Activated CD4-positive, alpha-beta T cell treated with anti-CD3 and anti-CD28 coated beads, Interleukin-10, Interleukin-2, amounts not matched to agents 100 ng/mL and 50 ng/mL, durations not matched to agents 16 hours and 8 hours (primary cell): ENCODE measurements at regions not wholly inside any gene's neighbourhood (a gene's known extent, or its start where the extent isn't known, plus 50 kb on each side); places are given as distances from the start of the nearest gene placed in this dataset.

Source experiments
- DNase-seq: peaks from one replicate; pipeline ENCODE4 v3.0.0-alpha.2; 2020

DNA sequence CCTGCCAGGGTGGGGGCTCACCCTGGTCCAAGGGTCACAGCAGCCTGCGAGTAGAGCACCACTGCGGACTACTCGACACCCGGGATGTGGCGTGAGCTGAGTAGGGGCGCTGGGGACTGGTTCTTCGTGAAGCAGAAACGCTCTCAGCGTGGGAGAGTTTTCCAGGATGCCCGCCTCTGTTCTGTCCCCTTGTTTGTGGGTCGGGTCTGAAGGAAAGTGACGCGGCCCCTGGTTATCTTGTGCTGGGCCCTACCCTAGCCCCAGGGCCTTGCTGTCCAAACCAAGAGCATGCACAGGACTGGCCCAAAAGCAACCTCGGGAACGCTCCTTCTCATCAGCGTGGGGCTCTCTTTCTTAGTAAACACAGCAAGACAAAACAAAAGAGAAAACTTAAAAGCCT, 303.3 kb downstream of the IRF8 start:
- no peak for DNase-seq

DNA sequence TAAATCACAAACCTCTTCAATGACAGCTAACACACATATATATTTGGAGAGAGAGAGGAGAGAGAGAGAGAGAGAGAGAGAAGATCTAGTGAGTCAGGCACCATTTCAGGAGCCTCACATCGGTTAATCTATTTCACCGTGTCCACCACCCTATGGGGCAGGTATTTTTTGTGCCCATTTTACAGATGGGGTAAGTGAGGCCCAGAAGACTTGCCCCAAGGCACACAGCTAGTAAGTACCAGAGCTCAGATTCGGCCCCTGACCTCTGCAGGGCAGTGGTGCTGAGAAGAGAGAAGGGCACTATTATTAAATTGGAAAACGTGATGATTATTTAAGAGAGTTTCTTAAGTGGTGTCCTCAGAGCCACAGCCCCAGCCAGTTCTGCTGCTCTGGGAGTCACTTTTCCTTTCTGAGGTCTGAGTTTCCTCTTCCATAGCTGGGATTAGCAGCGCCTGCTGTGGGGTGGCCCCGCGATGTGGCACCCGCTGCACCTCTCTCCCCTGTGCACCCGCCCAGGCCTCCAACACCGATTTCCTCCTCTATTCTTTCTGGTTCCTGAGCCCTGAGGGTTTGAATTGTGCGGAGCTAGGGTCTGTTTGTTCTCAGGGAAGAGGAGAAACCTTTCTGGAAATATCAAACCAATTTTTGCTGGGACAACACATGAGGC, 303.9 kb downstream of the IRF8 start:
- no peak for DNase-seq

DNA sequence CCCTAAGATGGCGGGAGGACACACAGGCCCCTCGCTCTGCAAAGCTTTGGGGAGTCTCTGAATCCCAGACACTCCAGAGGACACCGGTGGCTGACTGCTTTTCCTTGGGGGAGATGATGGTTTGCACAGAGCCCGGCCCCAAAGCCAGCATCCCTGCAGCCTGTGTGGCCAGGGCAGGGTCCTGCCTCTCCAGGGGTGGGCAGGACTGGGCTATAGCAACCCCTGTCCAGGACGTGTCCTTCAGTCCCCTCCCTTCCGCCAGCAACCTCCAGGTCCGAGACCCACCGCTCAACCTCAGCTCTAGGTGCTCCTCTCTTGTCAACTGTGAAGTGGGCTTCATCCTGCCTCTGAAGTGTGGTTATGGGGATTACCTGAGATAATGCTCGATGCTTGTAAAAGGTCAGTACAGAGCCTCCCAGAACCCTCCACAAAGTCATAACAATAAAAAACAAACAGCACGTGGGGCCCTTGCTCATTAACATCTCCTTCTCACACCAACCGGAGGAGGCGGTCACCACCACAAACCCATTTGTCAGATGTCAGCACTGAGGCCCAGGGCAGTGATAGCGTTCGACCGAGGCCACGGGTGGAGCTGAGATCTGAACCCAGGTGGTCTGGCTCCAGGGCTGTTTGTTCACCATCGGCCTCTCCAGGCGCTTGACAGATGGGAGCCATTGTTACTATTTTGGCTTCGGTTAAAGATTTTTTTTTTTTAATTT, 304.8 kb downstream of the IRF8 start:
- no peak for DNase-seq

DNA sequence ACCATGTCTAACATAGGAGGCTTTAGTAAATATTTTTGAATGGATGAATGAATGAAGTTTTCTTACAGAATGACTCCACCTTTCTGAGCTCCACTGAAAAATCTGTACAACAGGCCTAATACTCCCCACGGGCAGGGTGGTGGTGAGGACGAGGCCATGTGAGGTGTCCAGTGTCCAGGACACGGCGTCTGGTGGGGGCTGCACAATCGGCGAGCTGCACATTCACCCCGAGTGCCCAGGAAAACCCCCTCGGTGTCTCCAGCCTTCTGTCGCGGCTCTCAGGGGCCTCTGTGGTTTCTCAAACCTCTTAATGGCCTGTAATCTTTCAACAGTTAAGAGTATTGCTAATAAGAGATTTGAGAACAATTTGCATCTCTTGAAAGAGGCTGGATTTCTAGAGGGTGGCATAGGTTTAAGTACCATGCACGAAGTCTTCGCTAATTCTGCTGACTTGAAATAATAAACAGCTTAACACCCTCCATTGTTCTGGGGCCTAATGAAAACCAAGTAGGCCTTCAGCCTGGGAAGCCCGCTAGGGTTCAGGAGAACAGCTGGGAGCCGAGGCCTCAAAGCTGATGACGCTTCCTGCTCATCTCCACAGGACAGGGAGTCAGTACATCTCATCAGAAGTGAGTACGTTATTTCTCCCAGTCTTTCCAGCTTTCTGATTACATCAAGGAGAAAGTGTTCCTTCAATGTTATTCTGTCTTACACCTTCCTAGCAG, 304.6 kb upstream of the FOXF1 start:
- no peak for DNase-seq

DNA sequence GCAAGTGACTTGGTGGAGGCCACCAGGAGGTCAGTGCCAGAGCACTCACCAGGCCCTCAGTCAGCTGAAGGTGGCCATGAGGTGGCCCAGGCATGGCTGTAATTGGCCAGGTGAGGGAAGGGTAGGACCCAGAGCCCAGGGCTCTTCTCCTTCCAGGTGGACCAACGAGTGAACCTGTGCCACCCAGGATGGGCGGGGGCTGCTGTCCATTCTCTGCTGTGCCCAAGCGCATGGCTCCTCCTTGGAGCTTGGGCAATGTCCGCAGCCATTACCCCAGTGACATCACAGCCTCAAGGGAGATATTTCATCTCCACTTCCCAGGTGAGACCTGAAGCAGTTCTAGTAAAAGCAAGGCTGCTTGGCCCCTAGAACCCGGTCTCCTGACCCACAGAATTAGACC, 303.0 kb upstream of the FOXF1 start:
- no peak for DNase-seq

DNA sequence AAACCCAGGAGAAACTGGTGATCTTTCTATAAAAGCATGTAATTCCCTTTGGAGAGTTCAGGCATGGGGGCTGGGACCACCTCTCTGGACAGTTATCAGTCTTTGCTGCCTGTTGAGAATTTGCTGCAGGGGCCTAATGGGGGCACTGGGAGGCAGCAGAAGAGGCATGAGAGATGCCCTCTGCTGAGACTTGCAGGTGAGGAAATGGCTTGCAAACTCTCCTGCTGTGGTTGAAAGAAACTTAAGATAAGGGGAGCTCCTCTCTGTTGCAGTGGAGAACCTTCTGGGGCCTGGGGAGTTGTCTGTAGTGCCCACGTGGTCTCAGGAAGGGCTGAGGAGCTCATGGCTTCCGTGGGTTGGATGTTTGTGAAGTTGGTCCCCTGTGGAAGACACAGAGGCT, 301.1 kb upstream of the FOXF1 start:
- DNase-seq = no peak

DNA sequence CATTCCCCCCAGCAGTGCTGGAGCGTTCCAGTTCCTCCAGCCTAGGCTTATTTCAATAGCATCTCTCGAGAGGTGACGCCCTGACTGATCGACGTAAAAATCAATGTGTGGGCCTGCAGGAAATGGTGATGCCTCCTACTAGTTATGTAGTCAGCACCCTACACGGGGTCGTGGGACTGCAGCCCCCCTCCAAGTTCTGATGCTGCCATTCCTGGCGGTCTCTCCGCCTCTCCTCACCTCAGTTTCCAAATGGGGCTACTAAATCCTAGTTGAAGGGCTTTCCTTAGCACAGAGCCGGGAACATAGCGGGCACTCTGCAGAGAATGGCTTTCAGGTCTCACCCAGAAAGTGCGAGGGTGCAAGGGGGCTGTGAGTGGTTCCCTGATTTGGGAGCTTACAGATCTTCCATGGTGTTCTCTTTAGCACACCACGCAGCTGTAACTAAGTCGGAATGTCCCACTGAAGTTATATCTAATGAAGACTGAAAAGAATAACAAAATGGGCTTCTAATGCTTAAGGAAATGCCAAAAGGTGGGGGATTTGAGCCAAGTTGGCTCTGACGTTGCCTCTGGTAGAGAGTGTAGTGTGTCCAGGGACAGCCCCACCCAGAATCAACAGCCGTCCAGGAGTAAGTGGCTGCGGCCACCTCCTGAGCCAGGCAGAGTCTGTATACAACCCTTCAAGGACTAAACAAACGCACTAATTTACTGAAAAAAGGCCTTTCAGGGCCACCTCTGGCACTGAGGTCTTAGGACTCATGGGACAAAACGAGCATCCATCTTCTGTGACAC, 299.7 kb upstream of the FOXF1 start:
- DNase-seq = no peak

DNA sequence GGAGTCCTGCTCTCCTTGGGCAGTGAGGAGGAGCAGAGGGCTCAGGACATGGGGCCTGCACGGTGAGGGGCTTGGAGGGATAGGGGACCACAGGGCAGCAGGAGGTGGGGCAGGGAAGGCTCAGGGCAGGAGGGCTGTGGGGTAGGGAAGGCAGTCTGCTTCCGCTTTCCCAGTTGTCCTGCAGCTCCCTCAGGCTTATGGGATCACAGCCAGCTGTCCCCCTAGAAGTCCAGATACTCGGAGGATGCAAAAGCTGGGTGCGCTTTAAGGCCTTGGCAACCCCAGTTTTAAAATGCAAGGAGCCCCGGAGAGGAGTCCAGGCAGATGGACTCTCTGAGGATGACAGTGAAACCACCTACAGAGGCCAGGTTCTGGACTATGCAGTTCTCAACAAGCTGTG, 299.1 kb upstream of the FOXF1 start:
- no peak for DNase-seq

DNA sequence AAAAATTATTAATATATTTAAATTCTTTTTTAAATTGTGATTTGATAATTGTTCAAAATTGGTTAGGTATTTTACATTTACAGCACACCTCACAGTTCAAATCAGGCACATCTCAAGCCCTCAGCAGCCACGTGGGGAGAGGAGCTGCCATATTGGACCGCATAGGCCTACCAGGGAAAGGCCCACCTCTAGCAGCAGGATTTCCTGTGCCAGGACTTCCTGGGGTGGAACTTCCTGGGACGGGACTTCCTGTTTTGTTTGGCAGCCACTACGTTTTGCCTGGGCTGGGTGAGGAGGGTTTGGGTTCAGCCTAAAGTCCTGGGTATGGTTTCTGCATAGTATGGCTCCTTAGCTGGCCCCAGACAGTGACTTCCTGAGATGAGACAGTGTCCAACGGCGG, 298.5 kb upstream of the FOXF1 start:
- peak; percentile 13 for DNase-seq

DNA sequence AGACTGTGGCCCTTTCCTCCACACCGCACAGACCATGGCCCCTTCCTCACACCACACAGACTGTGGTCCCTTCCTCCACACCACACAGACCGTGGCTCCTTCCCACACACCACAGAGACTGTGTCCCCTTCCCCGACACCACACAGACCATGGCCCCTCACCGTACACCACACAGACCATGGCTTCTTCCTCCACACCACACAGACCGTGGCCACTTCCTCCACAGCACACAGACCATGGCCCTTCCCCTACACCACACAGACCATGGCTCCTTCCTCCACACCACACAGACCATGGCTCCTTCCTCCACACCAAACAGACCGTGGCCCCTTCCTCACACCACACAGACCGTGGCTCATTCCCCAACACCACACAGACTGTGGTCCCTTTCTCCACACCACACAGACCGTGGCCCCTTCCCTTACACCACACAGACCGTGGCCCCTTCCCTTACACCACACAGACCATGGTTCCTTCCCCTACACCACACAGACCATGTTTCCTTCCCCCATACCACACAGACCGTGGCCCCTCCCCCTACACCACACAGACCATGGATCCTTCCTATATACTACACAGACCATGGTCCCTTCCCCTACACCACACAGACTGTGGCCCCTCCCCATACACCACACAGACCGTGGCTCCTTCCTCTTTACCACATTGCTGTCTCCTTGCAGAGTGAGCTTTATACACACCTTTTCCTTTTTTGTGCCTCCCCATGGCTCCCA, 297.5 kb upstream of the FOXF1 start:
- no peak for DNase-seq

DNA sequence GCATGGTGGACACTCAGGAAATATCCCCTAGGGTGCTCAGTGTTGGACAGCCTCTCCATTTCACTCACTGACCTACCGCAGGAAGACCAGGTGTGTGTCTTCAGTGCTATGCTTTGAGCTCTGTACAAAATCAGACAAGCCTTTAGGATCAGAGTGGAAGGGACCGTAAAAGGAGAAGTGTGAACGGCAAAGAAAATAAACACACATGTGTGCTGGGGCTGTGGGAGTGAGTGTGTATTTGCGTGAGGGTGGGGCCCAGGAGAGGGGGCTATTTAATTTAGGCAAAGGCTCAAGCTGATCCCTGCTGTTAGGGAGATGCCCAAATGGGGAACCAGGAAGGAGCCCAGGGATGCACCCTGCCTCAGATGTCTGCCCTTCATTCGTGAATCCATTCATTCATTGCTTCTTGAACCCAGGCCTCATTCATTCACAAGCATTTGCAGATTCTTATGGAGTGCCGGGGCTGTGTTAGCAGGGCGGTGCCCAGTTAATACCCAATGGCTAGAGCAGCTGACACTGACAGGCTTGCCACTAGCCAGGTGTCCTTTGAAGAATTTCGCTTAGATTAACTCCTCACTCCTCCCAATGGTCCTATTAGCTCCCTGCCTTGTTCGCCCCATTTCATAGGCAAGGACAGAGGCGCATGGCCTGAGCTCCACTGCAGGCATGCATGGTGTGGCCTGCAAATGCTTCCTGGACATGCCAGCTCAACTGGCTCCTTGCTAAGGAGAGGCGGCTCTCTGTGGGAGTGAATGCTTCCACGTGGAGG, 296.7 kb upstream of the FOXF1 start:
- no peak for DNase-seq

DNA sequence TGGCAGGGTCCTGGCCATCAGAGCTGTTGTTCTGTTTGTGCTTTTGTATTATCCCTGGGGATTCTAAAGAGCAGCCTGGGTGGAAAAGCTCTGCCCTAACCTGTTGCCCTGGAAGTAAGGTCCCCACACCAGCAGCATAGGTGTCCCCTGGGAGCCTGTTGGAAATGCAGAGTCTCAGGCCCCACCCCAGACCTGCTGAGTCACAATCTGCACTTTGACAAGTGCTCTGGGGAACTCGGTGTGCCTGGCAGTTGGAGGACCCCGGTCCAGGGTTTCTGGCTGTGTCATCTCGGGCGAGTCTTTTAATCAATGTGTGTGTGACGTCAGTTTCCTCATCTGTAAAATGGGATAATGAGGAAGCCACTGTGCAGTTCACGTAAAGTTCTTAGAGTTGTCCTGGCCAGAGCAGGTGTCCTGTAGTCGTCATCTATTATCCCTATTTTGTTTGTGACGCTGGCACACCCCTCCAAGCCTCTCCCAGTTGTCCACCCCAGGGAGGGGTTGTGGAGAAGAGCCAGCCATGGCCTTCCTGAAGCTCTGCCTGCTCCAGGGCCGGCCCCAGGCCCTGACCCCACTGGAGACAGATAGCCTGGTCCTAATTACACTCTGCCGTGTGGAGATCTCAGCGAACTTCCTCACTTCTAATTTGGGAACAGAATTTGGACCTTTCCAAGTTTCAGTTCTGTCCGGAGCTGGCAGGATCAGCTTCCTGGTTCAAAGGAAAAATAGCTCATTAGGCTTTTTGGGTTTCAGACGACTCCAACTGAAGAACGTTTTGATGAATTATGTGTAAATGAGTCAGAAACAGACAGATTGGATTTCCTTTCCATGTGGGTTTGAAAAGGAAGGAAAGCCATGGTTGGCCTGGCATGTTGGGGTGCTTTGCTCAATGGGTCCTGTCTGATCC, 295.7 kb upstream of the FOXF1 start:
- DNase-seq = no peak

DNA sequence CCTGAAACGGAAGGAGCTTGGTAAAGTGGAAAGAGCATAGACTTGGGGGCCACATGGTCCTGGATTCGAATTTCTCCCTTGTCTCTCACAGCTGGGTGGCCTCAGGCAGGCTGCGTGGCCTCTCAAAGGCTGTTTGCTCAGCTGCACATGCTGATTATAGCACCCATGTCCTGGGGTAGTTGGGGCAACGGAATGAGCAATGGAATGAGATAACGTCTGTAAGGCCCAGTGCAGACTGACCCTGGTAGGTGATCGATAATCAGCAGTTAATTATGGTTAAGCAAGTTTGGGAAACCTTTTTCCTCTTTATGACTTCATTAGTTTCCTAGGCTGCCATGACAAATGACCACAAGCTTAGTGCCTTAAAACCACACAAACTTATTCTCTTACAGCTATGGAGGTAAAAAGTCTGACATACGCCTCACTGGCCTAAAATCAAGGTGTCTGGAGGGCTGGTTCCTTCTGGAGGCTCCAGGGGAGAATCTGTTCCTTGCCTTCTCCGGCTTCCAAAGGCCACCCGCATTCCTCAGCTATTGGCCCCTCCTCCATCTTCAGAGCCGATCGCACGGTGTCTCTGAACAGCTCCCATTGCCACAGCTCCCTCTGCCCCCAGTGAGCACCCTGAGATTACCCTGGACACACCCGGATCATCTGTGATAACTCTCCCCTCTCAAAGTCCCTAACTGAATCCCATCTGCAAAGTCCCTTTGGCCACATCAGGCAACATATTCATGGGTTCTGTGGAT, 294.9 kb upstream of the FOXF1 start:
- DNase-seq = no peak

DNA sequence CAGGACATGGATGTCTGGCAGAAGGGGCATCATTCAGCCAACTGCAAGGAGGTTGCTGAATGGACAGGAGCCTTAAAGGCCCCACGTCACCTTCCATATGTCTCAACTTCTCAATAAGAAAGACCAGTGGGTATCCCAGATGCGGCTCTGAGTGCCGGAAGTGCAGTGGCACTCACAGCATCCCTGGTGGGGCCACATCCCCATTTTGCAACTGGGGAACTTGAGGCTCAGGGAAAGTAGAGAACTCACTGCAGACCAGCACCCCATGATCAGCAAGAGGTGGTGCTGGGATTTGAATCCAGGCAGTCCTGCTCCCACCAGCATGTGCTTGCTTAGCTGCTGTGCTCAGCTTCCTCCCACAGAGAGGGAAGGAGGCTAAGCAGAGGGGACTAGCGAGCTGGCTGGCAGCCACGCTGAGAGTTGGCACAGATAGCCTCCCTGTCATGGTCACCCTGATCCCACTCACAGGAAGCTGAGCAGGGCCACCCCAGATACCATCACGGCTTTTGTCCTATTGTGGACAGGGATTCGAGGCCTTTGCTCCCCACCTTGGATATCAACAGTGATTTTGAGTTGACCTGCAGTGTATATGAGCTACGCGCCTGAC, 294.2 kb upstream of the FOXF1 start:
- DNase-seq = no peak

DNA sequence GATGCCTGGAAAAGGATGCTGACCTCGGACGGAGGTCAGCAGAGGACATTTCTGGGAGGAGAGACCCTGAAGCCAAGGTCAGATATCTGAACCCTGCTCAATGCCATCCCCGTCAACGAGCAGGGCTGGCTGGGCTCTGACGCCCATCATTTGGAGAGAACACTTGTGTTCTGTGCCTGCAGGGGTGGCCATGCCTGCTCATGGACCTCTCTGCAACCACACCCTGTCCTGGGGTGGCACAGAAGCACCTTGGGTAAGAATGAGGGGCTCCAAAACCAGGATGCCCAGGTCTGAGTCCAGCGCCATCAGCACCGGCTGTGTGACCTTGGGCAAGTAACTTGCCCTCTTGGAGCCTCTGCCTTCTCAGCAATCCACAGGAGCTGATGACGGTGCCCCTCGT, 293.7 kb upstream of the FOXF1 start:
- DNase-seq = no peak

DNA sequence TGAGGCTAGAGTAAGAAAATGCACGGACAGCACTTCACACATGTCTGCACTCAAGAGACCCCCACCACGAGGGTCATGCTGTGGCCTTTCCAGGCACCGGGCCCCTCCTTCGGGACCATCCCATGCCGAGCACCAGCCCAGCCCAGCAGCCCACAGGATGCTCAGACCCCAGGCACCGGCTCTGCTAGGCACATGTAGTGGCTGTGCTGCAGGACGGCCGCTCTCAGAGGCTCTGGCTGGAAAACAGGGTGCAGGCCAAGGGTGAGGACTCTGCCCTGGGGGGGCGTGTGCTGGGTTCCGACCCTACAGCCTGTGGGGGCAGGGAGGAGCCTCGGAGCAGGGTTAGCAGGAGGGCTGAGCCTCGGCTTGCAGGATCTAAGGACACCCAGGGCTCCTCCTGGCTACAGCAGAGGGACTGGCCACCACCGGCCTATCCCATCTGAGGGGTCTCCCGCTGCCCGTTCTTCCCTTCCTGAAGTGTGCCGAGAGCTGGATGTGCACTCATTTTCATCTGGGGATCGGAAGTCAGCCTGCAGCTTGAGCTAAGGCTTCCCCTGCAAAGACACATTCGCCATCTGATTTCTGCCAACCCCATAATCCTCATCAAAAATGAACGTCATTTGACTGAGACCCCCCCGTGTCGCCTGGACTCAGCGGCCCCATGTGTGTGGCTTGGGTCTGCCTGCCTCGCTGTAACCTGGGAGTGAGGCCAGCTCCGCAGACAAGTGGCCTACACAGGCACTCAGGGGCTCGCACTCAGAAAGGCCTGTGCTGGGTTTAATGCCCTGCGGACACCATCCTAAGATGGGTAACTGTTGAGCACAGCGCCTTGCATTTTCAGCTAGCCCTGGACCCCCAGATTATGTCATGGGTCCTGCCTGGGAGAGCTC, 293.1 kb upstream of the FOXF1 start:
- DNase-seq = no peak

DNA sequence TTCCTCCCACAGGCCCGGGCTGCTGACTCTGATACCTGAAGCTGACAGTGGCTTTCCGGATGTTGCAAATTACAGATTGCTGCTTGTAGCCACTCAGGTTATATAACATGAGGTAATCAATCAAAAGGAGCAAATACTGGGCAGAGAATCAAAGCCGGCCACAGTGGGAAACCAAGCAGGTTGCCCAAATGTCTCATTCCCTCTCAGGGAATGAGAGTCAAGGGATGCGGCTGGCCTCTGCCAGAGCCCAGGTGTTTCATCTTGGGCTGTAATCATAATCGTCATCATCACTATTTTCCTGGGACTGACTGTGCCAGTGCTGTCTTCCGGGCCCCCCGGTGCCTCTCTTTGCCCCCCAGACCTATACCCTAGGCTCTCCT, 292.4 kb upstream of the FOXF1 start:
- no peak for DNase-seq

DNA sequence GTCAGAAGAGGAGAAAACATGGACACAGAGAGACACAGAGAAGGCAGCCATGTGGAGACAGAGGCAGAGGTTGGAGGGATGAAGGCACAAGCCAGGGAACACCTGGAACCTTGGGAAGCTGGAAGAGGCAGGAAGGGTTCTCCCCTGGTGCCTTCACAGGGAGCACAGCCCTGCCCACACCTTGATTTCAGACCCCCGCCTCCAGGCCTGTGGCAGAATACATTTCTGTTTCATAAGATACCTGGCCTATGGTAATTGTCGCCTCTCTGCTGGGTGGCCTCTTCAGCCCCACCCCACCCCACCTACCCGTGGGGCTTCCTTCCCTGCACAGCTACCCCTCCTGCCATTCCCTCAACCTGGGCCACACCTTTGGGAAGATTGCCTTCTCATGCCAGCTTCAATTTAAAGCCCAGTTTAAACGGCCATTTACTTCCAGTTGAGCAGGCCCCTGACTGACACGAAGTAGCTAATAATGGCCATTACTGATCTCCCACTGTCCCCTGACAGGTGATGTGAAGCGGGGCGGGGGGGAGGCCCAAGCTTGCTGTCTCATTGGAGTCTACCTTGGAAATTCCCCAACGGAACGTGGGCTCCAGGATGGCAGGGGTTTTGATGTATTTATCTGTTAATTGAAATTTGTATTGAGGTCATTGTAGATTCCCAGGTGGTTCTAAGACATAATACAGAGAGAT, 291.7 kb upstream of the FOXF1 start:
- DNase-seq = no peak
